ENCODE measurements at regions not wholly inside any gene's neighbourhood (a gene's known extent, or its start where the extent isn't known, plus 50 kb on each side); places are given as distances from the start of the nearest gene placed in this dataset.

GRCh38 chr10:33386926-33387325, 52.5 kb upstream of the NRP1 start:
- DNase-seq (ENCODE audit: low read depth in 2 of 2), result peak; percentile 5 to 23

- no peak for DNase-seq (ENCODE audit: low read depth in 2 of 2)
These were observed 51.2 kb upstream of the NRP1 start for GRCh38 chr10:33385686-33386085.

GRCh38 chr10:33385015-33385414, 50.5 kb upstream of the NRP1 start:
- no peak for DNase-seq (ENCODE audit: low read depth in 2 of 2)

All from fibroblast of skin of left quadriceps (primary cell).